ENCODE measurements at regions not wholly inside any gene's neighbourhood (a gene's known extent, or its start where the extent isn't known, plus 50 kb on each side); places are given as distances from the start of the nearest gene placed in this dataset.

GRCh38 chr14:87017335-87017734 lies 975.6 kb downstream of the GALC start:
- H3K4me3 Mint-ChIP-seq: no peak overlapping the region
- Histone ChIP-seq H3K4me2 (peak overlapping the region; percentile 63), H3K4me1 (peaks cover 14% of the 10 kb centered on the region), H3K27me3 (no peaks in the 10 kb centered on the region), H3K9me3 (ENCODE audit: low read depth) (no peaks in the 10 kb centered on the region), H3F3A (ENCODE audit: low read depth) (no peaks in the 10 kb centered on the region), H3K79me2 (ENCODE audit: low read depth) (no peaks in the 10 kb centered on the region), H3K36me3 (no peaks in the 10 kb centered on the region), H2AFZ (replicated peaks) (no peak overlapping the region), H3K27ac (no peak overlapping the region), H3K4me3 (peak overlapping the region; percentile 16), H4K20me1 (ENCODE audit: low read depth) (no peaks in the 10 kb centered on the region), H3K9ac (no peak overlapping the region)
- H3K36me3 Mint-ChIP-seq: no peaks in the 10 kb centered on the region
- peaks cover 10% of the 10 kb centered on the region for H3K9me3 Mint-ChIP-seq
- peaks cover 9% of the 10 kb centered on the region for H3K27me3 Mint-ChIP-seq (ENCODE audit: insufficient read depth, low read depth)
- peak; percentile 73 for DNase-seq (ENCODE audit: low spot score)
- no peak for TF ChIP-seq EZH2 (IDR thresholded peaks at IDR 0.05)
- TF ChIP-seq EZH2phosphoT487 (IDR thresholded peaks at IDR 0.05): peak; percentile 85
- no peak for TF ChIP-seq CTCF (IDR thresholded peaks at IDR 0.05)
- H3K27ac Mint-ChIP-seq: no peak overlapping the region
- H3K4me1 Mint-ChIP-seq: peaks cover 5% of the 10 kb centered on the region

- Mint-ChIP-seq H3K36me3 (no peaks in the 10 kb centered on the region), H3K9me3 (peaks cover 5% of the 10 kb centered on the region), H3K27me3 (ENCODE audit: insufficient read depth, low read depth) (peaks cover 9% of the 10 kb centered on the region), H3K27ac (no peak overlapping the region), H3K4me3 (no peak overlapping the region), H3K4me1 (peaks cover 5% of the 10 kb centered on the region)
- Histone ChIP-seq H3K9me3 (ENCODE audit: low read depth) (no peaks in the 10 kb centered on the region), H2AFZ (replicated peaks) (no peak overlapping the region), H3K4me1 (peaks cover 14% of the 10 kb centered on the region), H3K4me2 (no peak overlapping the region), H3K9ac (no peak overlapping the region), H3K4me3 (no peak overlapping the region), H3K27ac (no peak overlapping the region), H3K36me3 (no peaks in the 10 kb centered on the region), H3K79me2 (ENCODE audit: low read depth) (no peaks in the 10 kb centered on the region), H4K20me1 (ENCODE audit: low read depth) (no peaks in the 10 kb centered on the region), H3F3A (ENCODE audit: low read depth) (no peaks in the 10 kb centered on the region), H3K27me3 (no peaks in the 10 kb centered on the region)
- TF ChIP-seq EZH2 (IDR thresholded peaks at IDR 0.05): no peak
- TF ChIP-seq CTCF (IDR thresholded peaks at IDR 0.05): peak; percentile 38
- no peak for DNase-seq (ENCODE audit: low spot score)
Observed at GRCh38 chr14:87014856-87015255, 978.1 kb downstream of the GALC start.

- TF ChIP-seq CTCF (IDR thresholded peaks at IDR 0.05): no peak
- TF ChIP-seq EZH2phosphoT487 (IDR thresholded peaks at IDR 0.05): no peak
- TF ChIP-seq EZH2 (IDR thresholded peaks at IDR 0.05): no peak
- peaks cover 5% of the 10 kb centered on the region for H3K9me3 Mint-ChIP-seq
- H3K27ac Mint-ChIP-seq: no peak overlapping the region
Observed at GRCh38 chr14:87013583-87013982, 979.4 kb downstream of the GALC start.

More at GRCh38 chr14:87013583-87013982, 979.4 kb downstream of the GALC start:
- Histone ChIP-seq H3F3A (ENCODE audit: low read depth) (no peaks in the 10 kb centered on the region), H3K9me3 (ENCODE audit: low read depth) (no peaks in the 10 kb centered on the region), H3K4me1 (peaks cover 14% of the 10 kb centered on the region), H2AFZ (replicated peaks) (no peak overlapping the region), H3K4me2 (no peak overlapping the region), H3K27ac (no peak overlapping the region), H3K36me3 (no peaks in the 10 kb centered on the region), H4K20me1 (ENCODE audit: low read depth) (no peaks in the 10 kb centered on the region), H3K9ac (no peak overlapping the region), H3K27me3 (no peaks in the 10 kb centered on the region), H3K79me2 (ENCODE audit: low read depth) (no peaks in the 10 kb centered on the region), H3K4me3 (no peak overlapping the region)
- no peaks in the 10 kb centered on the region for H3K36me3 Mint-ChIP-seq
- no peak for DNase-seq (ENCODE audit: low spot score)
- no peak overlapping the region for H3K4me3 Mint-ChIP-seq
- peaks cover 5% of the 10 kb centered on the region for H3K4me1 Mint-ChIP-seq
- peaks cover 9% of the 10 kb centered on the region for H3K27me3 Mint-ChIP-seq (ENCODE audit: insufficient read depth, low read depth)

Data from neural progenitor cell (in vitro differentiated cells).